PC-9 (cell line): ENCODE measurements at regions not wholly inside any gene's neighbourhood (a gene's known extent, or its start where the extent isn't known, plus 50 kb on each side); places are given as distances from the start of the nearest gene placed in this dataset.

Experiments
- CTCF ChIP-seq: fragments of 200-600 bp; sonication (generic); conservative IDR thresholded peaks from 2 replicates; pipeline ENCODE4 v1.6.1; 2017; ENCODE audit warnings: mixed run types, antibody characterized with exemption, mild to moderate bottlenecking, moderate library complexity
- EZH2 ChIP-seq: fragments of 200-600 bp; sonication (generic); IDR thresholded peaks from 2 replicates; pipeline ENCODE4 v1.8.0; 2017; ENCODE audit warnings: antibody characterized with exemption, low read depth

GRCh38 chrX:11929476-11929875, 171.4 kb downstream of the MSL3 start:
- no peak for TF ChIP-seq EZH2
- TF ChIP-seq CTCF: no peak
